Loucy (cell line): ENCODE measurements at regions not wholly inside any gene's neighbourhood (a gene's known extent, or its start where the extent isn't known, plus 50 kb on each side); places are given as distances from the start of the nearest gene placed in this dataset.
A peak's percentile ranks its signal among the peaks of the same experiment; 100 is the strongest.
"Not testable (repeated sequence)": the region's sequence is repeated elsewhere in the genome, so short reads cannot be mapped to it uniquely, and the experiment has no call there.

Source experiments
- H2AFZ ChIP-seq: fragments of 200-600 bp; sonication (generic); 2 replicates; pipeline ENCODE4 v1.6.0; 2016; ENCODE audit warnings: antibody characterized with exemption, mild to moderate bottlenecking, low read length, moderate library complexity
- H3F3A ChIP-seq: fragments of 200-600 bp; 2 replicates; pipeline ENCODE4 v1.6.0; 2016; ENCODE audit warnings: antibody characterized with exemption, low read depth, mild to moderate bottlenecking
- H3K27me3 ChIP-seq: fragments of 200-600 bp; sonication (generic); 2 replicates; pipeline ENCODE4 v1.6.1; 2014; ENCODE audit warnings: low read length, mild to moderate bottlenecking; ENCODE audit not compliant: insufficient read depth, poor library complexity, severe bottlenecking
- H3K36me3 ChIP-seq: fragments of 200-600 bp; sonication (generic); 2 replicates; pipeline ENCODE4 v1.6.1; 2016; ENCODE audit warnings: low read length; ENCODE audit not compliant: insufficient read depth
- H3K4me1 ChIP-seq: fragments of 200-600 bp; sonication (generic); 2 replicates; pipeline ENCODE4 v1.5.1; 2014; ENCODE audit warnings: low read length, mild to moderate bottlenecking; ENCODE audit not compliant: insufficient read depth, poor library complexity, severe bottlenecking
- H3K4me2 ChIP-seq: fragments of 200-600 bp; sonication (generic); 2 replicates; pipeline ENCODE4 v1.6.0; 2014; ENCODE audit warnings: antibody characterized with exemption, low read length, low read depth, mild to moderate bottlenecking; ENCODE audit not compliant: poor library complexity, severe bottlenecking
- H3K4me3 ChIP-seq: fragments of 200-600 bp; sonication (generic); 2 replicates; pipeline ENCODE4 v1.5.1; 2014; ENCODE audit warnings: low read length, mild to moderate bottlenecking, mixed read lengths; ENCODE audit not compliant: poor library complexity, severe bottlenecking
- H3K79me2 ChIP-seq: fragments of 200-600 bp; sonication (generic); 2 replicates; pipeline ENCODE4 v1.6.1; 2014; ENCODE audit warnings: low read length; ENCODE audit not compliant: insufficient read depth
- H3K9ac ChIP-seq: fragments of 200-600 bp; sonication (generic); 2 replicates; pipeline ENCODE4 v1.6.0; 2014; ENCODE audit warnings: mild to moderate bottlenecking, low read depth, low read length, moderate library complexity; ENCODE audit not compliant: poor library complexity, severe bottlenecking
- H3K9me2 ChIP-seq: fragments of 200-600 bp; sonication (generic); replicated peaks from 2 replicates; pipeline ENCODE4 v1.6.1; 2016; ENCODE audit warnings: low read depth, low read length, mixed read lengths
- H3K9me3 ChIP-seq: fragments of 200-600 bp; sonication (generic); 2 replicates; pipeline ENCODE4 v1.6.1; 2014; ENCODE audit warnings: mild to moderate bottlenecking, antibody characterized with exemption, low read length, low read depth; ENCODE audit not compliant: insufficient read depth
- H4K20me1 ChIP-seq: fragments of 200-600 bp; sonication (generic); 2 replicates; pipeline ENCODE4 v1.6.0; 2014; ENCODE audit warnings: antibody characterized with exemption, low read length, mild to moderate bottlenecking; ENCODE audit not compliant: insufficient read depth, poor library complexity, severe bottlenecking
- CTCF ChIP-seq: fragments of 200-600 bp; sonication (generic); conservative IDR thresholded peaks from 2 replicates; pipeline ENCODE4 v1.5.1; 2014; ENCODE audit warnings: mild to moderate bottlenecking, antibody characterized with exemption, low read length
- EZH2phosphoT487 ChIP-seq: fragments of 200-600 bp; IDR thresholded peaks from 2 replicates; pipeline ENCODE4 v1.6.1; 2018; ENCODE audit warnings: antibody characterized with exemption, mild to moderate bottlenecking, moderate library complexity, borderline replicate concordance

GRCh38 chr13:50755862-50756685 lies 87.4 kb downstream of the DLEU7 start:
- peak overlapping the region; percentile 35 for H3K9ac ChIP-seq
- not testable (repeated sequence) for H3K9me2 ChIP-seq, H4K20me1 ChIP-seq, H3K79me2 ChIP-seq, H3K36me3 ChIP-seq, H3K4me3 ChIP-seq, H2AFZ ChIP-seq, H3K9me3 ChIP-seq, H3K27me3 ChIP-seq, H3F3A ChIP-seq
- H3K4me1 ChIP-seq, result peaks cover 14% of the 10 kb centered on the region
- H3K4me2 ChIP-seq, result peak overlapping the region; percentile 22
- peak; percentile 19; the same call in 1 of the 2 replicates for TF ChIP-seq CTCF

DNA sequence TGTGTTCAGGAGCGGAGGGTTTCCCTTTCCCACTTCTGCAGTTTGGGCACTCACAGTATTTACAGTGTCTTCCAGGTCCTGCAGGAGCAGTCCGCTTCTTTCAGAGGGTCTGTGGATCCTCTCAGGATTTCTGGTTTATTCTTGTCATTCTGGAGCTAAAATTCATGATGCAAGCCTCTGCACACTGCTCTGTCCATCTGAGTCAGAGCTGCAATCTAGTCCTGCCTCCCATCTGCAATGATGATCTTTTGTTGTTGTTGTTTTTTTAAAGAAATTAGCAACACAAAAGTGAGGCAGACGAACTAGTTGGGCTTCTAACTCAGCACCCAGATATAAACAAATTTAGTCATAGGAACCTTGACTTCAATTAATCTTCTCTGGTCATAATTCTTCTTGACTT lies 86.5 kb downstream of the DLEU7 start:
- no peaks in the 10 kb centered on the region for H3K79me2 ChIP-seq
- no peak overlapping the region for H2AFZ ChIP-seq
- no peaks in the 10 kb centered on the region for H3K27me3 ChIP-seq
- no peaks in the 10 kb centered on the region for H3K9me2 ChIP-seq
- H3K9ac ChIP-seq, result no peak overlapping the region
- peaks cover 14% of the 10 kb centered on the region for H3K4me1 ChIP-seq
- H4K20me1 ChIP-seq, result no peaks in the 10 kb centered on the region
- H3K36me3 ChIP-seq, result no peaks in the 10 kb centered on the region
- H3K4me2 ChIP-seq, result no peak overlapping the region
- 0 out of 2 replicates have a peak, but pooled peaks cover 6% of the 10 kb centered on the region for H3K9me3 ChIP-seq
- H3F3A ChIP-seq, result no peaks in the 10 kb centered on the region
- no peak overlapping the region for H3K4me3 ChIP-seq
- TF ChIP-seq CTCF, result no peak
- no peak for TF ChIP-seq EZH2phosphoT487

- Histone ChIP-seq H3K4me3 (no peak overlapping the region), H3K4me2 (no peak overlapping the region), H2AFZ (no peak overlapping the region), H3K4me1 (peaks cover 14% of the 10 kb centered on the region), H3K9me3 (0 out of 2 replicates have a peak, but pooled peaks cover 6% of the 10 kb centered on the region), H3K27me3 (no peaks in the 10 kb centered on the region), H3F3A (no peaks in the 10 kb centered on the region), H3K9me2 (no peaks in the 10 kb centered on the region), H4K20me1 (no peaks in the 10 kb centered on the region), H3K79me2 (no peaks in the 10 kb centered on the region), H3K9ac (no peak overlapping the region), H3K36me3 (no peaks in the 10 kb centered on the region)
- no peak for TF ChIP-seq CTCF
These were observed 84.7 kb downstream of the DLEU7 start for GRCh38 chr13:50758796-50759195.
